ENCODE measurements at regions not wholly inside any gene's neighbourhood (a gene's known extent, or its start where the extent isn't known, plus 50 kb on each side); places are given as distances from the start of the nearest gene placed in this dataset.

- DNase-seq, result no peak
Observed at GRCh38 chr2:128495996-128496547, 177.4 kb upstream of the HS6ST1 start.

GRCh38 chr2:128496700-128497099 is 178.0 kb upstream of the HS6ST1 start:
- no peak for DNase-seq

GRCh38 chr2:128497461-128497860 is 178.8 kb upstream of the HS6ST1 start:
- DNase-seq, result no peak

- no peak for DNase-seq
Observed at GRCh38 chr2:128498086-128498485, 179.4 kb upstream of the HS6ST1 start.

- no peak for DNase-seq
Observed at GRCh38 chr2:128498589-128498988, 179.9 kb upstream of the HS6ST1 start.

GRCh38 chr2:128499367-128500137 is 180.9 kb upstream of the HS6ST1 start:
- DNase-seq, result no peak

GRCh38 chr2:128500138-128500800 is 181.6 kb upstream of the HS6ST1 start:
- no peak for DNase-seq

GRCh38 chr2:128501006-128501690 is 182.5 kb upstream of the HS6ST1 start:
- no peak for DNase-seq

- DNase-seq, result no peak
Observed at GRCh38 chr2:128501700-128502099, 183.0 kb upstream of the HS6ST1 start.

GRCh38 chr2:128502200-128502599 is 183.5 kb upstream of the HS6ST1 start:
- DNase-seq, result no peak

GRCh38 chr2:128502638-128503246 is 184.1 kb upstream of the HS6ST1 start:
- DNase-seq, result no peak

GRCh38 chr2:128503399-128504245 is 185.0 kb upstream of the HS6ST1 start:
- DNase-seq, result no peak

GRCh38 chr2:128504246-128505149 is 185.8 kb upstream of the HS6ST1 start:
- DNase-seq, result peak; percentile 66

- peak; percentile 77 for DNase-seq
Observed at GRCh38 chr2:128505150-128505490, 186.5 kb upstream of the HS6ST1 start.

- no peak for DNase-seq
Observed at GRCh38 chr2:128505575-128506526, 187.2 kb upstream of the HS6ST1 start.

GRCh38 chr2:128506534-128506933 is 187.9 kb upstream of the HS6ST1 start:
- DNase-seq, result no peak

GRCh38 chr2:128510701-128511397 is 192.2 kb upstream of the HS6ST1 start:
- no peak for DNase-seq

GRCh38 chr2:128511731-128512378 is 193.2 kb upstream of the HS6ST1 start:
- DNase-seq, result no peak

Data from NCI-H345 (cell line).